ENCODE measurements at regions not wholly inside any gene's neighbourhood (a gene's known extent, or its start where the extent isn't known, plus 50 kb on each side); places are given as distances from the start of the nearest gene placed in this dataset.

DNA sequence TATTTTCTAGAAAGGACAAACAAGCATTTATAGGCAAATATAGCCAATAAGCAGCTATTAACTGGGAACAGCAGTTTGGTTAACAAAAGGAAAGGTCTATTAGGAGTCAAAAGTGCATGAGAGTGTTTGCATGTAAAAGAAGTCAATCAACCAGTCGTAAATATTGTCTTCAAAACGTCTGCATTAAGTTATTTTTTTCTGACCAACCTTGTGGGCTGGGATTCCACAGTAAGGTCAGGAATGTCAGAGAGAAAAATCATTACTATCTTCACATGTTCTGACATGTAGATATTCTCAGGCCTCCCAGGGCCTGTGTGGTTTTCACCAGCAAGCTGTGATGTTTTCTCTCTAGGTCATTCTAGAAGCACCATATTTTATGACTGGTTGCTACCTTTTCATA, 922.5 kb downstream of the SUCLG1 start:
- no peaks in the 10 kb centered on the region for H3K4me1 ChIP-seq (ENCODE audit: insufficient read depth, low read length, poor library complexity, severe bottlenecking)
- no peaks in the 10 kb centered on the region for H3K27me3 ChIP-seq (replicated peaks; ENCODE audit: insufficient read depth, low read depth, low read length, poor library complexity)
- no TSS peak for BruUV-seq (replicated peaks)
- intact Hi-C loops (cut with micrococcal nuclease; ENCODE audit: unreplicated experiment) = no loop called here
- ChIA-PET CTCF (no interaction called here), POLR2A (ENCODE audit: low non-redundant PET) (no interaction called here)
- H3K36me3 ChIP-seq (ENCODE audit: insufficient read depth, low read length, poor library complexity, severe bottlenecking) = no peaks in the 10 kb centered on the region
- H3K9me3 ChIP-seq (ENCODE audit: low read depth, low read length, poor library complexity, severe bottlenecking) = peaks cover 16% of the 10 kb centered on the region
- H3K4me3 ChIP-seq (ENCODE audit: low read depth, low read length, poor library complexity, severe bottlenecking) = no peak overlapping the region
- TF ChIP-seq, protein P1, sequence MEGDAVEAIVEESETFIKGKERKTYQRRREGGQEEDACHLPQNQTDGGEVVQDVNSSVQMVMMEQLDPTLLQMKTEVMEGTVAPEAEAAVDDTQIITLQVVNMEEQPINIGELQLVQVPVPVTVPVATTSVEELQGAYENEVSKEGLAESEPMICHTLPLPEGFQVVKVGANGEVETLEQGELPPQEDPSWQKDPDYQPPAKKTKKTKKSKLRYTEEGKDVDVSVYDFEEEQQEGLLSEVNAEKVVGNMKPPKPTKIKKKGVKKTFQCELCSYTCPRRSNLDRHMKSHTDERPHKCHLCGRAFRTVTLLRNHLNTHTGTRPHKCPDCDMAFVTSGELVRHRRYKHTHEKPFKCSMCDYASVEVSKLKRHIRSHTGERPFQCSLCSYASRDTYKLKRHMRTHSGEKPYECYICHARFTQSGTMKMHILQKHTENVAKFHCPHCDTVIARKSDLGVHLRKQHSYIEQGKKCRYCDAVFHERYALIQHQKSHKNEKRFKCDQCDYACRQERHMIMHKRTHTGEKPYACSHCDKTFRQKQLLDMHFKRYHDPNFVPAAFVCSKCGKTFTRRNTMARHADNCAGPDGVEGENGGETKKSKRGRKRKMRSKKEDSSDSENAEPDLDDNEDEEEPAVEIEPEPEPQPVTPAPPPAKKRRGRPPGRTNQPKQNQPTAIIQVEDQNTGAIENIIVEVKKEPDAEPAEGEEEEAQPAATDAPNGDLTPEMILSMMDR (conservative IDR thresholded peaks at IDR 0.05; ENCODE audit: low read depth, low read length) = no peak
- TF ChIP-seq EZH2 (IDR thresholded peaks at IDR 0.05; ENCODE audit: borderline replicate concordance, low read depth, low read length, poor library complexity, severe bottlenecking) = no peak
- no peak overlapping the region for H3K27ac ChIP-seq (ENCODE audit: low read depth, low read length, poor library complexity, severe bottlenecking)
- DNase-seq (ENCODE audit: low spot score) = no peak

- Histone ChIP-seq H3K4me1 (ENCODE audit: insufficient read depth, low read length, poor library complexity, severe bottlenecking) (no peaks in the 10 kb centered on the region), H3K27me3 (replicated peaks; ENCODE audit: insufficient read depth, low read depth, low read length, poor library complexity) (no peaks in the 10 kb centered on the region), H3K27ac (ENCODE audit: low read depth, low read length, poor library complexity, severe bottlenecking) (no peak overlapping the region), H3K36me3 (ENCODE audit: insufficient read depth, low read length, poor library complexity, severe bottlenecking) (no peaks in the 10 kb centered on the region), H3K4me3 (ENCODE audit: low read depth, low read length, poor library complexity, severe bottlenecking) (no peak overlapping the region), H3K9me3 (ENCODE audit: low read depth, low read length, poor library complexity, severe bottlenecking) (peaks cover 18% of the 10 kb centered on the region)
- CTCF ChIA-PET = no interaction called here
- POLR2A ChIA-PET (ENCODE audit: low non-redundant PET) = no interaction called here
- no peak for DNase-seq (ENCODE audit: low spot score)
- intact Hi-C loops (cut with micrococcal nuclease; ENCODE audit: unreplicated experiment) = no loop called here
- TF ChIP-seq, protein P1 (conservative IDR thresholded peaks at IDR 0.05; ENCODE audit: low read depth, low read length) = no peak
- TF ChIP-seq EZH2 (IDR thresholded peaks at IDR 0.05; ENCODE audit: borderline replicate concordance, low read depth, low read length, poor library complexity, severe bottlenecking) = no peak
- BruUV-seq (replicated peaks) = no TSS peak
Observed at GRCh38 chr2:83534416-83534815, 924.7 kb downstream of the SUCLG1 start.

GRCh38 chr2:83531206-83531826, 927.8 kb downstream of the SUCLG1 start:
- Histone ChIP-seq H3K27me3 (replicated peaks; ENCODE audit: insufficient read depth, low read depth, low read length, poor library complexity) (no peaks in the 10 kb centered on the region), H3K27ac (ENCODE audit: low read depth, low read length, poor library complexity, severe bottlenecking) (no peak overlapping the region), H3K9me3 (ENCODE audit: low read depth, low read length, poor library complexity, severe bottlenecking) (peaks cover 25% of the 10 kb centered on the region), H3K4me1 (ENCODE audit: insufficient read depth, low read length, poor library complexity, severe bottlenecking) (no peaks in the 10 kb centered on the region), H3K4me3 (ENCODE audit: low read depth, low read length, poor library complexity, severe bottlenecking) (no peak overlapping the region), H3K36me3 (ENCODE audit: insufficient read depth, low read length, poor library complexity, severe bottlenecking) (no peaks in the 10 kb centered on the region)
- intact Hi-C loops (cut with micrococcal nuclease; ENCODE audit: unreplicated experiment) = no loop called here
- BruUV-seq (replicated peaks) = no TSS peak
- TF ChIP-seq EZH2 (IDR thresholded peaks at IDR 0.05; ENCODE audit: borderline replicate concordance, low read depth, low read length, poor library complexity, severe bottlenecking) = no peak
- no peak for DNase-seq (ENCODE audit: low spot score)
- ChIA-PET POLR2A (ENCODE audit: low non-redundant PET) (no interaction called here), CTCF (no interaction called here)

DNA sequence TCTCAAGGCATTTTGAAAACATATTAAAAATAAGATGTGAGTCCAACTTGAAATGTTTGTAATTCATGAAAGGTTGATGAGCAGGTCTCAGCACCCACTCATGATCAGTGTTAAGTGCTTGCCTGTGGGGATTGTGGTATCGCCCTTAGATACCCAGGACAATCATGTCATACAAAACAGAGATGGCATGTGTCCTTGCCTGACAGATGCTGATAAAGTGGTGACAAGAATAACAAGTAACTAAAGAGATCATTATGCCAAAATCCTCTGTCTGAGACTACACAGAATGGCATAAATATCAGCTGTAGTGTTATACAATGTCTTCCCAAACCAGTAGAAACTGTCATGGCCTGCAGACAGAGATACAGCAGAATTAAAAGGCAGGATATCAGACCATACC, 930.3 kb downstream of the SUCLG1 start:
- TF ChIP-seq, protein P1 (conservative IDR thresholded peaks at IDR 0.05; ENCODE audit: low read depth, low read length) = no peak
- no peak for TF ChIP-seq EZH2 (IDR thresholded peaks at IDR 0.05; ENCODE audit: borderline replicate concordance, low read depth, low read length, poor library complexity, severe bottlenecking)
- Histone ChIP-seq H3K4me1 (ENCODE audit: insufficient read depth, low read length, poor library complexity, severe bottlenecking) (no peaks in the 10 kb centered on the region), H3K36me3 (ENCODE audit: insufficient read depth, low read length, poor library complexity, severe bottlenecking) (no peaks in the 10 kb centered on the region), H3K27me3 (replicated peaks; ENCODE audit: insufficient read depth, low read depth, low read length, poor library complexity) (no peaks in the 10 kb centered on the region), H3K9me3 (ENCODE audit: low read depth, low read length, poor library complexity, severe bottlenecking) (peaks cover 16% of the 10 kb centered on the region), H3K4me3 (ENCODE audit: low read depth, low read length, poor library complexity, severe bottlenecking) (no peak overlapping the region), H3K27ac (ENCODE audit: low read depth, low read length, poor library complexity, severe bottlenecking) (no peak overlapping the region)
- no TSS peak for BruUV-seq (replicated peaks)
- intact Hi-C loops (cut with micrococcal nuclease; ENCODE audit: unreplicated experiment) = no loop called here
- POLR2A ChIA-PET (ENCODE audit: low non-redundant PET) = no interaction called here
- no peak for DNase-seq (ENCODE audit: low spot score)
- CTCF ChIA-PET = no interaction called here

Measured in A673 (cell line).